ENCODE measurements at regions not wholly inside any gene's neighbourhood (a gene's known extent, or its start where the extent isn't known, plus 50 kb on each side); places are given as distances from the start of the nearest gene placed in this dataset.

DNA sequence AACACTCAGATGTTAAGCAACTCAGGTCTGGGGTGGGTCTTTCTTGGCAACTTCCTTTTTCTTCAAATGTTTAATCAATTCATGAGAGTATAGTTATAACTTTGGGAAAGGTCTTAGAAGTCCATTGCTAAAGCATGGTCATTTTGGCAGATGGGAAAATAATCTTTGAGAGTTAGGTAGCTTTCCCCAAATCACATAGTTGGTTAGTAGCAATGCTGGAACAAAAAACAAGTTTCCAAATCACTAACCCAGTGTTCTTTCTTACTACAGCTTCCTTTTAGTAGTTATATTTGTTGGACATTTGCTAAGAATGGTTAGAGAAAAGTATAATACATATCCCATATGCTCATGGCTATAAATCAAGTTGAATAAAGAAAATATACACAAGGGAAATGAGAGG lies 185.2 kb upstream of the SLC14A2 start:
- TF ChIP-seq SPI1 (IDR thresholded peaks at IDR 0.05; ENCODE audit: low read depth, low read length) (no peak), TAF1 (IDR thresholded peaks at IDR 0.05; ENCODE audit: low read depth, low read length) (no peak), POLR2A (IDR thresholded peaks at IDR 0.05; ENCODE audit: low read depth, low read length) (no peak), POU2F2 (IDR thresholded peaks at IDR 0.05; ENCODE audit: low read depth, low read length) (no peak), POLR2AphosphoS5 (IDR thresholded peaks at IDR 0.05; ENCODE audit: low read depth, low read length) (no peak), PAX5 (IDR thresholded peaks at IDR 0.05; ENCODE audit: insufficient read depth, low read length, severe bottlenecking) (no peak)
- FAIRE-seq (no peak), DNase-seq (ENCODE audit: insufficient read length, low spot score) (no peak)

DNA sequence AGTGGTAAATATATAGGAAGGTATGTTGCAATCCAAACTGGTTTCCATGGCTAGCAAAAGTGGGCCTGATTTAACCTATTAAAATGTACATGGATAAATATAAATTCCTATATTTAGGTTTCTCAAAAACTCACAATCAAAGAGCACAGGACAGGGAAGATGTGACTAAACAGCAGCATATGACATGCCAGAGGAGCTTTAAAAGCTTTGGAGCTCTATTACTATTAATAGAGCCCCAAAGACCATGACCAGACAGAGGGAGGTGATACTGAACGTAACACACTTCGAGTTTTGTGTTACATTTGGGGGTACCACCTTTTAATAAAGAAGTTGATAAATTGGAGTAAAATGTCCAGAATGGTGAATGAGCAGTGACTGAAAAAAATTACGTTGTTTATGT lies 179.5 kb upstream of the SLC14A2 start:
- TF ChIP-seq POLR2A (IDR thresholded peaks at IDR 0.05; ENCODE audit: low read depth, low read length) = no peak
- DNase-seq (ENCODE audit: insufficient read length, low spot score) (no peak), FAIRE-seq (no peak)

DNA sequence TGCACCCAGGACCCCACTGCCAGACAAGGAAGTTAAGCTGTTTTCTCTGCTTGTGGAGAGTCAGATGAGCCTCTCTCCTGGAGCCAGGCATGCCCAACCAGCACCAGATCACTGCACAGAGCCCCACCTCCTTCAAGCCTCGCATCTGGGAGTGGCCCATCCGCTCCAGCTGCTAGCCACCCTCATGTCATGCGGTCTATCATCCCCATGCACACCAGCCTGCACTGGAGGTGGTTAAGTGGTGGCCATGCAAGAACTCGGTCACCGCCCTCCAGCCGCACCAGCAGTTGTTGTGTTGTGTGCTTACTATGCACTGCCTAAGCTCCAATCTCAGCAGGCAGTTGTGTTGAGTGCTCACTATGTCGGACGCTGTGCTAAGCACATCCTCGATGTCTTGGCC lies 177.9 kb upstream of the SLC14A2 start:
- DNase-seq (ENCODE audit: insufficient read length, low spot score) = no peak
- no peak for FAIRE-seq
- TF ChIP-seq TAF1 (IDR thresholded peaks at IDR 0.05; ENCODE audit: low read depth, low read length) (no peak), POU2F2 (IDR thresholded peaks at IDR 0.05; ENCODE audit: low read depth, low read length) (no peak), SPI1 (IDR thresholded peaks at IDR 0.05; ENCODE audit: low read depth, low read length) (no peak), POLR2A (IDR thresholded peaks at IDR 0.05; ENCODE audit: low read depth, low read length) (no peak), POLR2AphosphoS5 (IDR thresholded peaks at IDR 0.05; ENCODE audit: low read depth, low read length) (no peak), PAX5 (IDR thresholded peaks at IDR 0.05; ENCODE audit: insufficient read depth, low read length, severe bottlenecking) (no peak)

DNA sequence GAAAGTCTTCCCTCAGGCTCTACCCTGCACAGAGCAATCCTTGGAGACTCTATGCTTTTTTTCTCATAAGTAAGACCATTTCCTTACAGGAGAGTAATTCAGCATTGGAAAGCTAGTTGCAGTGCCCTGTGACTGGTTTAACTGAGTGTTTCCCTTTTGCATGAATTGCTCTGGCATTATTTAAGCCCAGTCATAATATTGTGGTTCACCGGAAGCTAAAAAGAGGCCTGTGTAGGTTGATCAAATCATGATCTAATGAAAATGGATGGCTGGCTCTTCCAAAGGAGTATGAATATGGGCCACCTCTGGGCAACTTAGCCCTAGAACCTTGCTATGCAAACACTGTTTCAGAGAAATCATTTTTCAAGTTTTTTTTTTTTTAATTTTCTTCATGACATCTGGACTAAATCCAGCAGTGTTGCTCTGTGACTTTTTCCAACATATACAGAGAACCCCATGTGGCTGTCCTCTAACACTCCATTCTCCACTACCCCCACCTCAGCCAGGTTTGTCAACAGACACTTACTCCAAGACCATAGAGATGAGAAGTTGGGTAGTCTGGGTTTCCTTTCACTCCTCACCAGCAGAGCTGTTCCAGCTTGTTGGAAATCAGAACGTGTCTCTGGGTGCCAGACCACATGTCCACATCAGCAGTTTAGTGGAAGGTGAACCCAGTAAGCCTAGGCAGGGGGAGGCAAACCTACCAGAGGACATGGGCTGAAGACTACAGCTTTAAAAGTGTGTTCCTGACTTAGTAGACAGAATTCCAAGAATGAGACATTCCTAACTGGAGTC lies 175.2 kb upstream of the SLC14A2 start:
- TF ChIP-seq SPI1 (IDR thresholded peaks at IDR 0.05; ENCODE audit: low read depth, low read length) (no peak), PAX5 (IDR thresholded peaks at IDR 0.05; ENCODE audit: insufficient read depth, low read length, severe bottlenecking) (no peak), POU2F2 (IDR thresholded peaks at IDR 0.05; ENCODE audit: low read depth, low read length) (no peak), TAF1 (IDR thresholded peaks at IDR 0.05; ENCODE audit: low read depth, low read length) (no peak), POLR2A (IDR thresholded peaks at IDR 0.05; ENCODE audit: low read depth, low read length) (no peak), POLR2AphosphoS5 (IDR thresholded peaks at IDR 0.05; ENCODE audit: low read depth, low read length) (no peak)
- no peak for FAIRE-seq
- no peak for DNase-seq (ENCODE audit: insufficient read length, low spot score)

DNA sequence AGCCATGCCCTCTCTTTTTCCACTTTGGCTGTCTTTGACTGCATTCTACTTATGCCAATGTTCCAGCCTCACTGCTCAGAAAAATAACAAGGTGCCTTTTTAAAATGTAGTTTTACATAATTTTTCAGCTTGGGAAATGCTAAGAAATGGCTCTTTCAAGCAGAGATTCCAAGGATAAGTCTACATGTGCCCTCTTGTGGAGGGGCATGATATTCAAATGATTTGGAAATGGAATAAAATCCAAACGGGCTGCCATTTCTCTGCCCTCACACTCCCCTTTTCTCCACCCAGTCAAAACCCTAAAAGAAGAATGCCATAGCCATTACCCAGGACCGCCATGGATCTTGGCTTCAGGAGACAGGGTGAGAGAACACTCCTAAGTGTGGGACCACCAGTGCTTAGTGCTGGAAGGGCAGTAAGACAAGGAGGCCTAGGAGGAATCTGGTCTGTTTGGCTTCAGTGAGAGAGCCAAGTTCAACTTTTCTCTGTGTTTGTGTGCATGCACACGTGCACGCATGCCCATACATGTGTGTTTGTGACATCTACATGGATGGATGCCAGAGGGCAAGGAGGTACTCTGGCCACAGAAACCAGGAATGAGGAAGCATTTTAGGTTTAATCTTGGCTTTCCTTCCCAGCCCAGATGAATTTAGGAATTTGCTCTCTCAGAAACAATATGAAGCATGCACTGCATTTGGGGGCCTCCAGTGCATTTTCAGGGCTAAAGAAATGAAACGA lies 174.0 kb upstream of the SLC14A2 start:
- FAIRE-seq = no peak
- TF ChIP-seq POU2F2 (IDR thresholded peaks at IDR 0.05; ENCODE audit: low read depth, low read length) (no peak), PAX5 (IDR thresholded peaks at IDR 0.05; ENCODE audit: insufficient read depth, low read length, severe bottlenecking) (no peak), SPI1 (IDR thresholded peaks at IDR 0.05; ENCODE audit: low read depth, low read length) (no peak), TAF1 (IDR thresholded peaks at IDR 0.05; ENCODE audit: low read depth, low read length) (no peak), POLR2AphosphoS5 (IDR thresholded peaks at IDR 0.05; ENCODE audit: low read depth, low read length) (no peak), POLR2A (IDR thresholded peaks at IDR 0.05; ENCODE audit: low read depth, low read length) (no peak)
- no peak for DNase-seq (ENCODE audit: insufficient read length, low spot score)

DNA sequence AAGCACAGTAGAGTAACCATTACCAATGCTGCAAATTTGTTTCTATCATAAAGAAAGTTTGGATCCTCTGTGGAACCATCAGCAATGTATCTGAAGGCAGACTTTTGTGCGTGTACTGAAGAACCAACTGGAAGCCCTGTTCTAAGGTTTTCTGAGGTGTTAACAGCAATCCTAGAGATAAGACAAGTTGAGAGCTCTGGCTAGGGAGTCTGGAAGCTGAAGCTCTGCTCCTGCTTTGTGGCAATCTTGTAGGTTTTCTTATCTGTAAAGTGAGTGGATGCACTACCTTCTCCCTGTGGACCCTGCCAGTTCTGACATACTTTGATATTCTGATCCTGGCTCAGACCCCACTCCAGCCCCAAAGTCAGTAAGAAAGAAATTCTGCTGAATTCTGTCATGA lies 171.2 kb upstream of the SLC14A2 start:
- FAIRE-seq (no peak), DNase-seq (ENCODE audit: insufficient read length, low spot score) (no peak)
- TF ChIP-seq SPI1 (IDR thresholded peaks at IDR 0.05; ENCODE audit: low read depth, low read length) (no peak), POLR2A (IDR thresholded peaks at IDR 0.05; ENCODE audit: low read depth, low read length) (no peak), PAX5 (IDR thresholded peaks at IDR 0.05; ENCODE audit: insufficient read depth, low read length, severe bottlenecking) (no peak), POU2F2 (IDR thresholded peaks at IDR 0.05; ENCODE audit: low read depth, low read length) (no peak), TAF1 (IDR thresholded peaks at IDR 0.05; ENCODE audit: low read depth, low read length) (no peak), POLR2AphosphoS5 (IDR thresholded peaks at IDR 0.05; ENCODE audit: low read depth, low read length) (no peak)

DNA sequence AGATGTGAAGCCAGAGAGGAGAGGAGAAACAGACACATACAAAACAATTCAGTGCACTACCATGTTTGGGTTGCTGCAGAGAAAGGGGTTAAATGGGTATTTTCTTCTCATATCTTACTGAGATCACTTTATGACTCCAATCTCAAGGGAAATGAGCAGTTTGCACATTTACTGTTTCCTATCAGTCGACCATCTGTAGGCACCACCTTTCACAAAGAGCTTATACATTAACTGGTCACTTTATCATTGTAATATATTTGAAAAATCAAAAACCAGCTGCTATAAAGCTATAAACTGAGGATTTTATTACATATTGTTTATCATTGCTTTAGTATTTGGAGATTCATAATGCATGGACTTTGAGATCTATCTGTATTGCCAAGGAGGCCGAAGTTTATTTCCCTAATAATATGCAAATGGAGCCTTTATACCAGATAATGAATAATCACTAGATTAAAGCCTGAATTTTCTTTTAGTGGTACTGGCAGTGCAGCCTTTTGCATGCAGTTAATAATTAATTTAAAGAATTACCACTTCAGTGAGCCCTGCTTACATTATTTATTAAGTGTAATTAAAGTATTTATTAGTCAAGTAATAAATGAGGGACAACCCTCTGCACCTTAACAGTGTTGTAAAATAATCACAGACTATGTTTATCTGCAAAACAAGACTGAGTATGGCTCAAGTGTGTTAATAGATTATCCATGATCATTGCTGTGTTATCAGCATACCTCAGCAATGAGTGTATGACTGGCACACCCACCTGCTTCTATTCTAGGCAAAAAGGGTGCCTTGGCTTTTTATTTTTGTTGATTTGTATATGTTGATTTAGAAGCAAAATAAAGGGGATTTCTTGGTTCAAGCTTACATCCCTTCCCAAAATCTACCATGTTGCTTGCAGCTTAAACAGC lies 167.7 kb upstream of the SLC14A2 start:
- FAIRE-seq (no peak), DNase-seq (ENCODE audit: insufficient read length, low spot score) (no peak)

DNA sequence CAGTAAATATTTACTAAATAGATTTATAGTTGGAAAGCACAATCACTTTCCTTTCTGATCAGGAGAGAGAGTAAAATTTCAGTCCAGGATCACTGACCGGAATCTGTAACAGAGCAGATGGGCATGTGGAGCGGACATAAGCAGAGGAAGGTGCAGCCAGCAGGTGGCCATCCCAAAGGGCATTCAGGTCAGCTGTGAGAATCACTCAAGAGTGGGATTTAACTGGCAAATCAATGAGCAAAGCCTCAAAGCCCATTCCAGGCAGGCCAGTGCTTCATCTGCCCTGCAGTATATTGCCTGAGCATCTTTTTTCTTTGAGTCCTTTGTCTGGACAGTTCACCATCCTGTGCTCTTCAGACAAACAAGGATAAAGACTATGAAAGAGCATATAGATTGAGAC lies 166.4 kb upstream of the SLC14A2 start:
- TF ChIP-seq POLR2AphosphoS5 (IDR thresholded peaks at IDR 0.05; ENCODE audit: low read depth, low read length) (no peak), POU2F2 (IDR thresholded peaks at IDR 0.05; ENCODE audit: low read depth, low read length) (no peak), SPI1 (IDR thresholded peaks at IDR 0.05; ENCODE audit: low read depth, low read length) (no peak), PAX5 (IDR thresholded peaks at IDR 0.05; ENCODE audit: insufficient read depth, low read length, severe bottlenecking) (no peak), POLR2A (IDR thresholded peaks at IDR 0.05; ENCODE audit: low read depth, low read length) (no peak), TAF1 (IDR thresholded peaks at IDR 0.05; ENCODE audit: low read depth, low read length) (no peak)
- FAIRE-seq = no peak
- no peak for DNase-seq (ENCODE audit: insufficient read length, low spot score)

More for the DNA sequence above, 167.7 kb upstream of the SLC14A2 start:
- TF ChIP-seq POLR2A (IDR thresholded peaks at IDR 0.05; ENCODE audit: low read depth, low read length) (no peak), POLR2AphosphoS5 (IDR thresholded peaks at IDR 0.05; ENCODE audit: low read depth, low read length) (no peak), SPI1 (IDR thresholded peaks at IDR 0.05; ENCODE audit: low read depth, low read length) (no peak), POU2F2 (IDR thresholded peaks at IDR 0.05; ENCODE audit: low read depth, low read length) (no peak), PAX5 (IDR thresholded peaks at IDR 0.05; ENCODE audit: insufficient read depth, low read length, severe bottlenecking) (no peak), TAF1 (IDR thresholded peaks at IDR 0.05; ENCODE audit: low read depth, low read length) (no peak)
